AG09319 (cell line): ENCODE measurements at regions not wholly inside any gene's neighbourhood (a gene's known extent, or its start where the extent isn't known, plus 50 kb on each side); places are given as distances from the start of the nearest gene placed in this dataset.

Experiments used
- DNase-seq: peaks from one replicate; pipeline ENCODE4 v3.0.0-alpha.2; 2010; ENCODE audit warnings: low read depth; ENCODE audit errors: extremely low read depth
- CTCF ChIP-seq: IDR thresholded peaks from 2 replicates; pipeline ENCODE4 v1.5.1; 2011; ENCODE audit warnings: low read depth, mild to moderate bottlenecking, inconsistent platforms, low read length, moderate library complexity

DNA sequence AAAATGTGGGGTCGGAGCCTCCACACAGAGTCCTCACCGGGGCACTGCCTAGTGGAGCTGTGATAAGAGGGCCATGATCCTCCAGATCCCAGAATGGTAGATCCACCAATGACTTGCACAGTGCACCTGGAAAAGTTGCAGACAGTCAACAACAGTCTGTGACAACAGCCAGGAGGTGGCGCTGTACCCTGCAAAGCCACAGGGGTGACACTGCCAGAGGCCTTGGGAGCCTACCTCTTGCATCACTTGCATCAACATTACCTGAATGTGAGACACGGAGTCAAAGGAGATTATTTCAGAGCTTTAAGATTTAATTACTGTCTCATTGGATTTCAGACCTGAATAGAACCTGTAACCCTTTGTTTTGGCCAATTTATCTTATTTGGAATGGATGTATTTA, 614.1 kb upstream of the CDH9 start:
- no peak for TF ChIP-seq CTCF
- DNase-seq = no peak

DNA sequence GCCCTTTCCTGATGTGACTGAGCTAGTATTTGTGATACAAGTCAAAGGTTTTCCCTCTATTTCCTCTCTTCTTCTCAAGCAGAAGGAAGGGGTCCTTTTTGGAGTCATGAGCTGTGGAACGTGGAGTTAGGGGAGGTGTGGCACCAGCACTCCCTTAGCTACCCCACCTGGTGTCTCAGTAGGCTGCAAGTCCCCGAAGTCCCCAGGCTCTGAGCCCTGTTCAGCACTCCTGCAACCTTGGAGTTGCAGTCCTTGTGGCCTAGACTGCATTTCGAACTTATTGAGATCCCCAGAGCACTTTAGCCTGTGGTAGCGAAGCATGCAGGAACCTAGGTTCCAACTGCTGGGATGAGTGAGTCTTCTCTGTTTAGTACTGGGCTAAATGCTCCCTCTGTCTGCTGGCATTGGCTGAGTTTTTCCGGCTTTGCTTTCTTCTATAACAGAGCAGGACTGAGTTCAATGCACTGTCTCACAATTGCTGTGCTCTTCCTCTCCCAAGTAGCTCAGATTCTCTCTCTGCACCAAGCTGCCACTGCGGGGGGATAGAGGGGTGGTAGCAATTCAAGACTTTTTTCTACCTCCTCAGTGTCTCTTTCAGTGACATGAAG, 600.7 kb upstream of the CDH9 start:
- DNase-seq = no peak
- TF ChIP-seq CTCF = no peak

- TF ChIP-seq CTCF = no peak
- DNase-seq = no peak
Observed at GRCh38 chr5:27619982-27620381, 581.6 kb upstream of the CDH9 start.

DNA sequence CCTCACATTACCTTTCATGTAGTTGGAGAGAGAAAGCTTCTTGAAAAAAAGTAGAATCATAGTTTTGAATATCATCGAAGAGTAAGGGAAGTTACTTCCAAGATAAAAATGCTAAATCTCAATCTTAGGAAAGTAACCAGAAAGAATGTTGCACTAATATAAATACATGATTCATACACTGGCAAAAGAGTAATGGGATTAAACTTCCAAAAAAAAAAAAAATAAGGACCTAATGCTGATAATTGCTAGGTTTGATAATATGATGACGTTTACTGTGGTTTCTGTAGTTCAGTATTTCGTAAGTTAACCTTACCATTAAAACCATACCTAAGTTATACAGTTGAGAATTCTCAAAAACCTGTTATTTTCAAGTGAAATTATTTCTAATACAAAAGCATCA, 573.8 kb upstream of the CDH9 start:
- DNase-seq = no peak
- no peak for TF ChIP-seq CTCF

DNA sequence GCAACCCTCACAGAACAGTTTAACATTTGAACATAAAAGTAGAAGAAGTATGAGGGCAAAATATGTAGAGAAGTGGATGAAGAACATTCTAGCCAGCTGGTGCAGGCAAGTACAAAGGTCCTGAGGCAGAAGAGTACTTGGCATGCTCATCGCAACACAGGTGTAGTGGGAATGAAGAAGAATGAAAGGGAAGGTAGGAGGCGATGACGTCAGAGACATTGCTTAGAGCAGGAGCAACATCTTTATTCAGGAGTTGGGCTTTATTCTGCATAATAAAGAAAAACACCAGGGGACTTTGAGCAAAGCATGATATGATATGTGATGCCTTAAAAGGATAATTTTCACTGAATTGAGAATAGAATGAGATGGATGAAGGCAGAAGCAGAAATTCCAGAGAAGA, 570.6 kb upstream of the CDH9 start:
- DNase-seq = no peak
- TF ChIP-seq CTCF = no peak

- TF ChIP-seq CTCF = no peak
- no peak for DNase-seq
Observed at GRCh38 chr5:27598576-27598975, 560.2 kb upstream of the CDH9 start.

- no peak for TF ChIP-seq CTCF
- DNase-seq = no peak
Observed at GRCh38 chr5:27594141-27594540, 555.8 kb upstream of the CDH9 start.
